ENCODE measurements at regions not wholly inside any gene's neighbourhood (a gene's known extent, or its start where the extent isn't known, plus 50 kb on each side); places are given as distances from the start of the nearest gene placed in this dataset.
A peak's percentile ranks its signal among the peaks of the same experiment; 100 is the strongest.

DNA sequence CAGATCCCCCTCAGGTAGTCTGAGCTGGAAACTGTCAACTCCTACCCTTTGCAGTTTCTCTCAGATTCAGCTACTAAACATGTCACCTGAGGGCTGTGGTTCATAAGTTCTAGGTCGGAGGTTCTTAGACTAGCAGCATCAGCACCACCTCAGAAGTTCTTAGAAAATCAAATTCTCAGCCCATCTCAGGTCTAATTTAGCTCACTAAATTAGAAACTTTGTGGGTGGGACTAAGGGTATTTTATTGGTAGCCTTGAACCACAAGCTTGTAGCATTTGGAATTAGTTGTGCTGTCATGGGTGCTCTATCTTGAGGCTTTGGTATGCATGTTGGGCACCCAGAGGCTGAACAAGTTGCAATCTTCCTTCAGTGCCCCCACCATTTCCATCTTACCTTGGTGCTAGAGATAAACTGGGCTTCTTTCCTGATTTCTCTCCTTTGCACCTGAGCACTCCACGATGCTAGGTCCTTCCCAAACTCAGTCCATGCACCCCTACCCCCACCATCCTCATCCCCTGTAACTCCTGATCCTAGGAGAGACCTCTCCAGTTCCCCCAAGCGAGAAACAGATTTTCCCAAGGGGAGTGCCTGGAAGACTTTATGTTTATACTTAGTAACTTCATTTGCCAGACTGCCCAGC lies 54.2 kb downstream of the S1PR1 start:
- no peak for DNase-seq (ENCODE audit: low read depth)
- H3K4me3 ChIP-seq (ENCODE audit: control insufficient read depth, low read depth, low read length) = no peak overlapping the region
- no peak for TF ChIP-seq CTCF (conservative IDR thresholded peaks at IDR 0.05; ENCODE audit: control insufficient read depth, insufficient read depth, low read depth, low read length)

DNA sequence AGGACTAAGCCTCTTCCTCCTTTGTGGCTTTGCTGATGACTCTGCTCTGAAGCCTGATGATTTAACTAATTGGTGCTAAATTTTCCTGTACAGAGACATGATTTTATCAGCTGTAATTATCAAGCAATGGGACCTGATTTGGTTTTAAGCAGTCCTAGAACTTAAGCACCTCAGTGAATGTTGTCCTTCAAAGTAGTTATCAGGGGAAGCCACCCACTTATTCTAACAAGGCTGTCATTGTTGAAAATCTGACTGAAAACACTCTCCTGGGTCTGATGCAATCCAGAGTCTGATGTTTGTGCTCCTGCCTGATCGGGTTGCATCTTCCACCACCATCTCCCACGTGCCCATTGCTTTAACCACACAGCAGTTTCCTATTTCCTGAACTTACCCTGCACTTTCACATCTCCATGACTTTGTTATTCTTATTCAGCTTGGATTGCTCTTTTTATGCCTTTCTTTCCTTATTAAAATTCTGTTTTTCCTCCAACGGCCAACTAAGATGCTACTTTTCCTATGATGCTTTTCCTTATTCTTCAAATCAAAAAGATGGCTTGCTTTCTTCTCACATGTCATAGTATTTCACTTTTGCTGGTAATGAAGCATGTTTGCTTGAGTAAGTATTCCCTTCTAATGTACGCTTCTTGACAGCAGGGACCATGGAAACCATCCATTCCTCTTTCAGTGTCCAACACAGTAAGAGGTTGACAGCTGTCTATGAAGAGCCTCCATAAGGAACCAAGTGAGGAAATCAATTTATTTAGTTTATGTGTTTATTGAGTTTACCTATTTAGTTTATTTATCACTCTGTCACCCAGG lies 55.0 kb downstream of the S1PR1 start:
- DNase-seq (ENCODE audit: low read depth) = peak; percentile 84
- no peak overlapping the region for H3K4me3 ChIP-seq (ENCODE audit: control insufficient read depth, low read depth, low read length)
- no peak for TF ChIP-seq CTCF (conservative IDR thresholded peaks at IDR 0.05; ENCODE audit: control insufficient read depth, insufficient read depth, low read depth, low read length)

DNA sequence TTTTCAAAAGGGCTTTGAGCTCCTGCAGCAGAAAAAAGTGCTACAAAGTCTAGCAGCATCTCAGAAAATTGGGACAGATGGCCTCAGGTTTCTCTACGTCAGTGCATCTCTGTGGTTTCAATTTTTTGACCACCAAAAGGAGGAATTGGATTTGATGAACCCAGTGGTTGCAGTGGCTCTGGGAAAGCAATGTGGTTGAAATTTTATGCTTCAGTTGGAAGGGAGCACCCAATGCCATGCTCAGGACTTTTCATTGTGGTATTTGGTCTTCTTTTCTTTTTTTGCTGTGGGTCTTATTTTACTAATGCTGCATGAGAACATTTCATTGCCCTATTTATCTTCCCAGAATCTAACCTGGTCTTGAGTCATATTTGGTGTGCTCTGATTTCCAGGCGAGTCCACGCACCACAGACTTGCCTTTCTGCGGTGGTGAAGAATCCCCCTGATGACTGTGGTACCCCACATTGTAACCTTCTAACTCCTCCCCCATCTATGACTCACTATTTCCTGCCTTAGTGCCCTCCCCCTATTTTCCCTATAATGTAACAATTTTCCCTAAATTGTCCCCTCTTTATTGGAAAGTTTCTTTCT lies 56.7 kb downstream of the S1PR1 start:
- peak; percentile 41 for DNase-seq (ENCODE audit: low read depth)
- no peak overlapping the region for H3K4me3 ChIP-seq (ENCODE audit: control insufficient read depth, low read depth, low read length)
- TF ChIP-seq CTCF (conservative IDR thresholded peaks at IDR 0.05; ENCODE audit: control insufficient read depth, insufficient read depth, low read depth, low read length) = no peak

DNA sequence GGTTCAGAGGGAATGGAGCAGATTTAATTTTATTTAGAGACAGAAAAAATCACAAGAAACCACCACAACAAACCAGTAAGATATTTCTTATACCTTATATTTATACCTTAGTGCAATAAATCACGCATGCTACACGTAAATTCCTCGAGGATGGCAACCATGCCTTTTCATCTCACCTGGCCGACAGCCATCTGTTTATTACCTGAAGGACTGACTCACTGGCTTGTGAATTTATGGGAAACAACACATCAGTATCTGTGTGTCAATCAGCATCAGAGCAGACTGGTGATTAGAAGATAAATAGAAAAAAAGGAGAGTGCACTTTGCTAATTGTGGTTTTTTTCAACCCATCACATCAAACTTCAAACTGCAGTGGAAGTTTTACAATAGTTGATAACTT lies 58.4 kb downstream of the S1PR1 start:
- no peak for DNase-seq (ENCODE audit: low read depth)
- H3K4me3 ChIP-seq (ENCODE audit: control insufficient read depth, low read depth, low read length) = no peak overlapping the region
- TF ChIP-seq CTCF (conservative IDR thresholded peaks at IDR 0.05; ENCODE audit: control insufficient read depth, insufficient read depth, low read depth, low read length) = no peak

DNA sequence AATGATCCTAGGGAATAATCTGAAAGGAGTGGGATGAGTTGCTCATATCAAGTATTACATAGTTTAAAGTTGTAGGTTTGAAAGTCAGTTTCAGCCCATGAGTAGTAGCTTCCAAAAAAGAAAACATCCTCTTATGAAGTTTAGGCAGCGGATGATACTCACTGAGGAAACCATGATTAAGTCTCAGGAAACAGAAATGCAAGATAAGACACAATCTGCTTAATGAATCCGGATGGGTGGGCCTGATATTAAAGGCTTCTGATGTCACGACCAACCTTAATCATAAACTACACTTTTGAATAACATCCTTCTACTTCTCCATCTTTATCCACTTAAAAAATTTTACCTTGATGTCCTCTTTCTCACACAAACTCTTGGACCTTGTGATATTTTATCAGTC lies 61.8 kb downstream of the S1PR1 start:
- TF ChIP-seq CTCF (conservative IDR thresholded peaks at IDR 0.05; ENCODE audit: control insufficient read depth, insufficient read depth, low read depth, low read length) = no peak
- no peak overlapping the region for H3K4me3 ChIP-seq (ENCODE audit: control insufficient read depth, low read depth, low read length)
- no peak for DNase-seq (ENCODE audit: low read depth)

DNA sequence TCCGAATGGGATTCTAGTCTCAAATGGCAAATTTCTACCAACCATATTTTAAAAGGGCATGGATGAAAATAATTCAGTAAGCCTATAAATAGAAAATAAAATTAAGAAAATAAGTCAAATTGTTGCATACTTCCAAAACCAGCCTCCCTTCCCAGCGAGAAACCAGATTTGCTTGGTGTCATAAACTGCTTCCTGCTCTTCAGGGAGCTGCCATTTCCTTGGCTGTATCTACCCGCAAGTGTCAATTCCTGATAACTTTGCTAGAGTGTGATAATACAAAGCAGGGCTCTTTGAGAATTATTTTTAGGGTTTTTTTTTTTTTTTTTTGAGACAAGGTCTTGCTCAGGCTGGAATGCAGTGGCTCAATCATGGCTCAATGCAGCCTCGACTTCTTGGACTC lies 62.3 kb downstream of the S1PR1 start:
- no peak for TF ChIP-seq CTCF (conservative IDR thresholded peaks at IDR 0.05; ENCODE audit: control insufficient read depth, insufficient read depth, low read depth, low read length)

More for the DNA sequence above, 62.3 kb downstream of the S1PR1 start:
- no peak overlapping the region for H3K4me3 ChIP-seq (ENCODE audit: control insufficient read depth, low read depth, low read length)
- DNase-seq (ENCODE audit: low read depth) = no peak
